PC-9 (cell line): ENCODE measurements at regions not wholly inside any gene's neighbourhood (a gene's known extent, or its start where the extent isn't known, plus 50 kb on each side); places are given as distances from the start of the nearest gene placed in this dataset.

ENCODE experiments used
- CTCF ChIP-seq: fragments of 200-600 bp; sonication (generic); conservative IDR thresholded peaks from 2 replicates; pipeline ENCODE4 v1.6.1; 2017; ENCODE audit warnings: mixed run types, antibody characterized with exemption, mild to moderate bottlenecking, moderate library complexity
- EZH2 ChIP-seq: fragments of 200-600 bp; sonication (generic); IDR thresholded peaks from 2 replicates; pipeline ENCODE4 v1.8.0; 2017; ENCODE audit warnings: antibody characterized with exemption, low read depth

DNA sequence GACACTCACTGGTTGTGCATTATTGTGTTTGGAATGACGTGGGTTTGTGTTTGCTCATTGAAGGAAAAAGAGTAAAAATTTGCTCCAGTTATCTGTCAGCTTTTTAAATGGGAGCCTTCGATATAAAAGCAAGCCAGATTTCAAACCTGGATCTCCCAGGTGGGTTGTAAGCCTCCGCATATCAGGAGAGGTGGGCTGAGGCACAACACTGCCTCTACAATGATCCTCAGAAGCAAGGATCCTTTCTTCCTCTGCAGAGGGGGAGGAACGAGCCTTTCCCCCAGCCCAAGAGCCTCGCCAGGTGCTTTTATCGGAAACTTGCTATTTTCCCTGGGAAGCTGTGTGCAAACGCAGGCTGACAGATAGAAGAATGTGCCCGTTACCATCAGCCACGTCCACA, 331.0 kb upstream of the MGMT start:
- TF ChIP-seq CTCF (no peak), EZH2 (no peak)
